ENCODE measurements at regions not wholly inside any gene's neighbourhood (a gene's known extent, or its start where the extent isn't known, plus 50 kb on each side); places are given as distances from the start of the nearest gene placed in this dataset.

DNA sequence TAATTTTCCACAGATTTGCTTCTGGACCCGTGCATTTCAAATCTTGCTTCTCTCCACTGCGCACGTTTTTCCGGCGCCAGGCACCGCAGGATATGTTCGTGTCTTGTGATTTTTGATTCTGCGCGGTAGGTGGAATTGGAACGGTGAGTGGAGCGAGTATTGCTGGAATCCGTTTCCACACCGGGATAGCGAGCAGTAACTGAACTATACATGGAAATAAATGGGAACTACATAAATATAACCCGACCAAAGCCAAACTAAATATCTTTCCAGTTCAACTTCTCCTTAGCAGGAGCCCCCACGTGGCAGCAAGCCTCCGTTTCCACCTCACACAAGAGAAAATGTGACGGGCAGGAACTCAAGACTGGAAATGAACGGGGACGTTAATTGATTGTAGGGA is 154.0 kb downstream of the SEC14L1 start:
- H3K79me2 ChIP-seq (ENCODE audit: control insufficient read depth, insufficient read depth, low read length): no peaks in the 10 kb centered on the region
- no peak for ATAC-seq
- peaks cover 0 to 4% of the 10 kb centered on the region in 2 experiments; a peak in 1 of 5 replicates for H3K4me1 ChIP-seq (replicated peaks in 1 of 2; ENCODE audit: control insufficient read depth in 2 of 2, insufficient read depth in 2 of 2, low read length in 2 of 2)
- H2AFZ ChIP-seq (ENCODE audit: low read depth, low read length): no peak overlapping the region
- 54% methylated on average over 20 of the region's 20 CpGs for WGBS (ENCODE audit: insufficient coverage, low coverage, missing lambda C conversion rate)
- no peak overlapping the region for H3K27ac ChIP-seq (ENCODE audit: extremely low read depth, low read depth, low read length)
- no peaks in the 10 kb centered on the region for H3K36me3 ChIP-seq (ENCODE audit: control insufficient read depth, insufficient read depth, low read length)
- H3K27me3 ChIP-seq (ENCODE audit: control insufficient read depth in 2 of 2, insufficient read depth in 2 of 2, low read length in 2 of 2): peaks cover 0 to 4% of the 10 kb centered on the region in 2 experiments; a peak in 2 of 5 replicates
- no TSS peak for BruUV-seq (replicated peaks)
- DNase-seq (ENCODE audit: extremely low read depth in 1 of 4, low spot score in 3 of 4): no peak
- POLR2A ChIA-PET: no interaction called here
- H3K9ac ChIP-seq (ENCODE audit: insufficient read depth in 1 of 2, low read depth in 2 of 2, low read length in 2 of 2): no peak overlapping the region
- TF ChIP-seq NEUROD1 (IDR thresholded peaks at IDR 0.05; ENCODE audit: borderline replicate concordance, low read depth, low read length, partially characterized antibody) (no peak), EP300 (IDR thresholded peaks at IDR 0.05; ENCODE audit: low read length) (no peak), PPARD (CRISPR knock-in tag; IDR thresholded peaks at IDR 0.05) (no peak), BDP1 (IDR thresholded peaks at IDR 0.05; ENCODE audit: insufficient read depth, insufficient read length) (no peak), MEF2A (IDR thresholded peaks at IDR 0.05; ENCODE audit: control insufficient read depth, low read depth, low read length) (no peak), KAT8 (IDR thresholded peaks at IDR 0.05; ENCODE audit: low read depth) (no peak), CBFB (CRISPR knock-in tag; IDR thresholded peaks at IDR 0.05) (no peak), ZFP30 (CRISPR knock-in tag; IDR thresholded peaks at IDR 0.05; ENCODE audit: borderline replicate concordance) (no peak), ILK (tag; IDR thresholded peaks at IDR 0.05; ENCODE audit: borderline replicate concordance, low read depth) (no peak), EGR1 (conservative IDR thresholded peaks at IDR 0.05) (no peak), FOXA3 (CRISPR knock-in tag; conservative IDR thresholded peaks at IDR 0.05 in 1 of 2, IDR thresholded peaks at IDR 0.05 in 1 of 2) (no peak), TAF15 (IDR thresholded peaks at IDR 0.05; ENCODE audit: low read depth, low read length) (no peak)
- in situ Hi-C loops (cut with MboI): no loop called here
- H3K4me2 ChIP-seq (ENCODE audit: insufficient read depth, low read length): no peak overlapping the region
- no peaks in the 10 kb centered on the region for H3K9me3 ChIP-seq (replicated peaks; ENCODE audit: control insufficient read depth, insufficient read depth, low read depth, low read length)
- intact Hi-C loops (cut with micrococcal nuclease): no loop called here
- H4K20me1 ChIP-seq (replicated peaks; ENCODE audit: control insufficient read depth, insufficient read depth, low read length): peaks cover 7% of the 10 kb centered on the region; the same call in 1 of the 2 replicates
- CTCF ChIA-PET (ENCODE audit: low intra/inter-chr PET ratio): no interaction called here
- FAIRE-seq: no peak
- H3K4me3 ChIP-seq: no peak overlapping the region
- no peaks in the 10 kb centered on the region for H3K9me1 ChIP-seq (ENCODE audit: control insufficient read depth, insufficient read depth, low read length)
